ENCODE measurements at regions not wholly inside any gene's neighbourhood (a gene's known extent, or its start where the extent isn't known, plus 50 kb on each side); places are given as distances from the start of the nearest gene placed in this dataset.

DNA sequence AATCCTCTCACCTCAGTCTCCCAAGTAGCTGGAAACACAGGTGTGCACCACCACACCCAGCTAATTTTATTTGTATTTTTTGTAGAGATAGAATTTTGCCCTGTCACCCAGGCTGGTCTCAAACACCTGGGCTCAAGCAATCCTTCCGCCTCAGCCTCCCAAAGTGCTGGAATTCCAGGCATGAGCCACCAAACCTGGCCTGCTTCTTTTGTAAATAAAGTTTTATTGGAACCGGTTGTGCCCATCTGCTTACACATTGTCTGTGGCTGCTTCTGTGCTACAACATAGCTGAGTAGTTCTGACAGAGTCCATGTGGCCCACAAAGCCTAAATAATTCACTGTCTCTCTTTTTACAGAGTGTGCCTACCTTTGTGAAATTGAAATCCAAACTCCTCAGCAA is 109.7 kb upstream of the NRSN1 start:
- TF ChIP-seq, protein P1, sequence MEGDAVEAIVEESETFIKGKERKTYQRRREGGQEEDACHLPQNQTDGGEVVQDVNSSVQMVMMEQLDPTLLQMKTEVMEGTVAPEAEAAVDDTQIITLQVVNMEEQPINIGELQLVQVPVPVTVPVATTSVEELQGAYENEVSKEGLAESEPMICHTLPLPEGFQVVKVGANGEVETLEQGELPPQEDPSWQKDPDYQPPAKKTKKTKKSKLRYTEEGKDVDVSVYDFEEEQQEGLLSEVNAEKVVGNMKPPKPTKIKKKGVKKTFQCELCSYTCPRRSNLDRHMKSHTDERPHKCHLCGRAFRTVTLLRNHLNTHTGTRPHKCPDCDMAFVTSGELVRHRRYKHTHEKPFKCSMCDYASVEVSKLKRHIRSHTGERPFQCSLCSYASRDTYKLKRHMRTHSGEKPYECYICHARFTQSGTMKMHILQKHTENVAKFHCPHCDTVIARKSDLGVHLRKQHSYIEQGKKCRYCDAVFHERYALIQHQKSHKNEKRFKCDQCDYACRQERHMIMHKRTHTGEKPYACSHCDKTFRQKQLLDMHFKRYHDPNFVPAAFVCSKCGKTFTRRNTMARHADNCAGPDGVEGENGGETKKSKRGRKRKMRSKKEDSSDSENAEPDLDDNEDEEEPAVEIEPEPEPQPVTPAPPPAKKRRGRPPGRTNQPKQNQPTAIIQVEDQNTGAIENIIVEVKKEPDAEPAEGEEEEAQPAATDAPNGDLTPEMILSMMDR (IDR thresholded peaks at IDR 0.05 in 8 of 11, conservative IDR thresholded peaks at IDR 0.05 in 3 of 11) = no peak
- TF ChIP-seq POLR2A (IDR thresholded peaks at IDR 0.05) = no peak
